ENCODE measurements at regions not wholly inside any gene's neighbourhood (a gene's known extent, or its start where the extent isn't known, plus 50 kb on each side); places are given as distances from the start of the nearest gene placed in this dataset.

GRCh38 chr16:87034317-87034716, 282.9 kb downstream of the C16orf95 start:
- TF ChIP-seq, protein P1, sequence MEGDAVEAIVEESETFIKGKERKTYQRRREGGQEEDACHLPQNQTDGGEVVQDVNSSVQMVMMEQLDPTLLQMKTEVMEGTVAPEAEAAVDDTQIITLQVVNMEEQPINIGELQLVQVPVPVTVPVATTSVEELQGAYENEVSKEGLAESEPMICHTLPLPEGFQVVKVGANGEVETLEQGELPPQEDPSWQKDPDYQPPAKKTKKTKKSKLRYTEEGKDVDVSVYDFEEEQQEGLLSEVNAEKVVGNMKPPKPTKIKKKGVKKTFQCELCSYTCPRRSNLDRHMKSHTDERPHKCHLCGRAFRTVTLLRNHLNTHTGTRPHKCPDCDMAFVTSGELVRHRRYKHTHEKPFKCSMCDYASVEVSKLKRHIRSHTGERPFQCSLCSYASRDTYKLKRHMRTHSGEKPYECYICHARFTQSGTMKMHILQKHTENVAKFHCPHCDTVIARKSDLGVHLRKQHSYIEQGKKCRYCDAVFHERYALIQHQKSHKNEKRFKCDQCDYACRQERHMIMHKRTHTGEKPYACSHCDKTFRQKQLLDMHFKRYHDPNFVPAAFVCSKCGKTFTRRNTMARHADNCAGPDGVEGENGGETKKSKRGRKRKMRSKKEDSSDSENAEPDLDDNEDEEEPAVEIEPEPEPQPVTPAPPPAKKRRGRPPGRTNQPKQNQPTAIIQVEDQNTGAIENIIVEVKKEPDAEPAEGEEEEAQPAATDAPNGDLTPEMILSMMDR (IDR thresholded peaks at IDR 0.05; ENCODE audit: poor library complexity), result no peak
- TF ChIP-seq EZH2phosphoT487 (IDR thresholded peaks at IDR 0.05; ENCODE audit: low read depth, severe bottlenecking, unreplicated experiment), result no peak

Data from hepatocyte (in vitro differentiated cells).